SU-DHL-6 (cell line): ENCODE measurements at regions not wholly inside any gene's neighbourhood (a gene's known extent, or its start where the extent isn't known, plus 50 kb on each side); places are given as distances from the start of the nearest gene placed in this dataset.

ENCODE experiments used
- H2AFZ ChIP-seq: fragments of 200-600 bp; sonication (generic); 2 replicates; pipeline ENCODE4 v1.6.1; 2014; ENCODE audit warnings: low read depth, mild to moderate bottlenecking, moderate library complexity, mixed read lengths, antibody characterized with exemption, low read length; ENCODE audit not compliant: severe bottlenecking
- H3F3A ChIP-seq: fragments of 200-600 bp; shearing (Covaris generic); 2 replicates; pipeline ENCODE4 v1.6.0; 2016; ENCODE audit warnings: antibody characterized with exemption, mild to moderate bottlenecking; ENCODE audit not compliant: insufficient read depth
- H3K27ac ChIP-seq: fragments of 200-600 bp; sonication (generic); 2 replicates; pipeline ENCODE4 v1.5.1; 2016; ENCODE audit warnings: low read depth, mild to moderate bottlenecking, low read length, moderate library complexity, mixed read lengths
- H3K27me3 ChIP-seq: fragments of 200-600 bp; sonication (generic), shearing (Covaris generic); 2 replicates; pipeline ENCODE4 v1.6.0; 2014; ENCODE audit warnings: mild to moderate bottlenecking, low read length
- H3K36me3 ChIP-seq: fragments of 200-600 bp; sonication (generic); 2 replicates; pipeline ENCODE4 v1.6.1; 2014; ENCODE audit warnings: mild to moderate bottlenecking, low read length, mixed read lengths
- H3K4me2 ChIP-seq: fragments of 300-600, 200-600 bp; shearing (Covaris generic), sonication (generic); 2 replicates; pipeline ENCODE4 v1.6.0; 2014; ENCODE audit warnings: low read length, low read depth, mild to moderate bottlenecking; ENCODE audit not compliant: poor library complexity, severe bottlenecking
- H3K4me3 ChIP-seq: fragments of 200-600 bp; sonication (generic); 2 replicates; pipeline ENCODE4 v1.5.1; 2014; ENCODE audit warnings: antibody characterized with exemption, low read length, mild to moderate bottlenecking, mixed read lengths; ENCODE audit not compliant: insufficient read depth, poor library complexity, severe bottlenecking
- H3K79me2 ChIP-seq: fragments of 200-600 bp; sonication (generic); 2 replicates; pipeline ENCODE4 v1.6.1; 2014; ENCODE audit warnings: mild to moderate bottlenecking, low read length, moderate library complexity; ENCODE audit not compliant: insufficient read depth
- H3K9ac ChIP-seq: fragments of 200-600 bp; sonication (generic); 2 replicates; pipeline ENCODE4 v1.7.0; 2014; ENCODE audit warnings: mild to moderate bottlenecking, low read length
- H3K9me2 ChIP-seq: fragments of 200-600 bp; sonication (generic); replicated peaks from 2 replicates; pipeline ENCODE4 v1.6.1; 2014; ENCODE audit warnings: low read length; ENCODE audit not compliant: insufficient read depth
- H3K9me3 ChIP-seq: fragments of 200-600 bp; sonication (generic); 2 replicates; pipeline ENCODE4 v1.6.1; 2014; ENCODE audit warnings: low read length, mixed read lengths; ENCODE audit not compliant: insufficient read depth
- H4K20me1 ChIP-seq: fragments of 200-600 bp; sonication (generic); 2 replicates; pipeline ENCODE4 v1.6.1; 2014; ENCODE audit warnings: low read depth, mild to moderate bottlenecking, antibody characterized with exemption, low read length, moderate library complexity, mixed read lengths
- EZH2phosphoT487 ChIP-seq: fragments of 200-600 bp; sonication (generic), shearing (Covaris generic); conservative IDR thresholded peaks from 2 replicates; pipeline ENCODE4 v1.6.1; 2018; ENCODE audit warnings: mild to moderate bottlenecking, antibody characterized with exemption, low read length, moderate library complexity, mixed read lengths
- TF ChIP-seq, protein P1 (sequence below): fragments of 200-600 bp; sonication (generic); IDR thresholded peaks from one replicate; pipeline ENCODE4 v1.5.1; 2017; ENCODE audit warnings: antibody characterized with exemption, mild to moderate bottlenecking, low read length, moderate library complexity; ENCODE audit not compliant: insufficient read depth, poor library complexity, severe bottlenecking

DNA sequence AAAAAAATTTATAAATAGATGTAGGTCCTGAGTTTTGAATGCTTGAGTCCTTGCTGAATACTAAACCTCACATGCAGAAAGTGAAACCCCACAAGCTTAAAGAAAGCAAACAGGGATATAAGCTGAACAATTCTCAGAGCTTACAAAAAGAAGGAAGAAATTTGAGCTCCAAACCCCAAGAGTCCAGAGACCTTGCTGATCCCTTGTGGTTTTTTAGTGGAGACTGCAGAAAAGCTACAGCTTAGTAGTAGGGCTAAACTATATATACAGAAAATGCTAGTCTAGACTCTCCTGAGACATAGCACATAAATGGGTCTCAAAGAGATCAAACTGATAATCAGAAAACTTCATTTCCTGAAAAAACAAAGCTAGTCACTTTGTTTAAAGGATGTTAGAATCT is 1548.1 kb upstream of the ZEB2 start:
- TF ChIP-seq EZH2phosphoT487: no peak
- TF ChIP-seq, protein P1, sequence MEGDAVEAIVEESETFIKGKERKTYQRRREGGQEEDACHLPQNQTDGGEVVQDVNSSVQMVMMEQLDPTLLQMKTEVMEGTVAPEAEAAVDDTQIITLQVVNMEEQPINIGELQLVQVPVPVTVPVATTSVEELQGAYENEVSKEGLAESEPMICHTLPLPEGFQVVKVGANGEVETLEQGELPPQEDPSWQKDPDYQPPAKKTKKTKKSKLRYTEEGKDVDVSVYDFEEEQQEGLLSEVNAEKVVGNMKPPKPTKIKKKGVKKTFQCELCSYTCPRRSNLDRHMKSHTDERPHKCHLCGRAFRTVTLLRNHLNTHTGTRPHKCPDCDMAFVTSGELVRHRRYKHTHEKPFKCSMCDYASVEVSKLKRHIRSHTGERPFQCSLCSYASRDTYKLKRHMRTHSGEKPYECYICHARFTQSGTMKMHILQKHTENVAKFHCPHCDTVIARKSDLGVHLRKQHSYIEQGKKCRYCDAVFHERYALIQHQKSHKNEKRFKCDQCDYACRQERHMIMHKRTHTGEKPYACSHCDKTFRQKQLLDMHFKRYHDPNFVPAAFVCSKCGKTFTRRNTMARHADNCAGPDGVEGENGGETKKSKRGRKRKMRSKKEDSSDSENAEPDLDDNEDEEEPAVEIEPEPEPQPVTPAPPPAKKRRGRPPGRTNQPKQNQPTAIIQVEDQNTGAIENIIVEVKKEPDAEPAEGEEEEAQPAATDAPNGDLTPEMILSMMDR: no peak
- H2AFZ ChIP-seq: no peak overlapping the region
- no peaks in the 10 kb centered on the region for H3K79me2 ChIP-seq

DNA sequence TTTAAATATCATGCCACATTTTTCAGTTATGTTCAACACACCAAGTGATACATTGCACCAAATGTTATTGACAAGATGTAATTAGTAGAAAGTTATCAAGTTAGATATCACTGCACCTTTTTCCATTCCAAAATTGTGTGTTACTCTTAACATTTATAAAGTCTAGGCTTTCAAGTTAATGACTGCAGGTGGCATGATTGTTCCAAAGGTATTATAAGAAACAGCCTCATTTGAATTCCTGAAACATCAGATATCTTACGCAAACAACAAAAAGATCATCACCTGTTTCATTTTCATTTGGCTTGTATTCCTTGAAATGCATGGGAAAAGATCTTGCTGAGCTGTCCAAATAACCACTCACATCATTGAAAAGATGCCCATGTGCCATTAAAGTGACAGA is 1528.2 kb upstream of the ZEB2 start:
- Histone ChIP-seq H3K4me2 (no peak overlapping the region), H3F3A (no peaks in the 10 kb centered on the region), H3K27me3 (no peaks in the 10 kb centered on the region), H3K9ac (no peak overlapping the region), H4K20me1 (no peaks in the 10 kb centered on the region), H3K4me3 (no peak overlapping the region), H2AFZ (no peak overlapping the region), H3K9me2 (no peaks in the 10 kb centered on the region), H3K79me2 (no peaks in the 10 kb centered on the region), H3K9me3 (no peaks in the 10 kb centered on the region), H3K36me3 (no peaks in the 10 kb centered on the region), H3K27ac (no peak overlapping the region)
- no peak for TF ChIP-seq EZH2phosphoT487
- TF ChIP-seq, protein P1: no peak

More for the DNA sequence above, 1548.1 kb upstream of the ZEB2 start:
- Histone ChIP-seq H3K27ac (no peak overlapping the region), H3K4me3 (no peak overlapping the region), H3K36me3 (no peaks in the 10 kb centered on the region), H3K9me2 (0 out of 2 replicates have a peak, but pooled peaks cover 4% of the 10 kb centered on the region), H3K9ac (no peak overlapping the region), H3K4me2 (no peak overlapping the region), H3K27me3 (no peaks in the 10 kb centered on the region), H3F3A (no peaks in the 10 kb centered on the region), H4K20me1 (no peaks in the 10 kb centered on the region), H3K9me3 (no peaks in the 10 kb centered on the region)

DNA sequence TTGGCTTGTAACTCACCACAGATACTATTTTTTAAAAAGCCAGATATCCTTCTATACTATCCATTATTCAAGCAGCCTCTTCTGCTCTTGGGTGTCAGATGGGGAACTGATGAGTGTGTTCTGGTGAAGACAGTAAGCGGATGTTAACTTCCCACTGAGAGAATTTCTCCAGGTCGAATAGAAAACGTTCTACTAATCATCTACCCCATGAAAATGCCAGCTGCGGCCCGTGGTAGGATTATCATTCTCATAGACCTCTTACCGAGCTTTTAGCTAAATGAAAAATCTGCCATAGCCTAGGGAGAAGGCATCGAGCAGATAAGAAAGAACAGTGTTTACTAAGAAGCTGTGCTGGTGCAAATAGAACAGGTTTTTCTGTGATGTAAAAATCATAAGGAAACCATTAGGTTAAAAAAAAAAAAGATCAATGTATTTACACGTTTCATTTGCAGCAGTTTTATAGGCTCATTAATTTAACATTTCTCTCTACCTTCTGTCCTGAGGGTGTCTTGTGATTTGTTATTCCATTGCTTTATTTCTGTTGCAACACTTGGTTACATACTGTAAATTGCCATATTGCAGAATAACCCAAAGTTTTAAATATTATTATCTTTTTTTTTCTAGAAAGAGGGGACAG is 1521.5 kb upstream of the ZEB2 start:
- H3K9me3 ChIP-seq: no peaks in the 10 kb centered on the region
- no peaks in the 10 kb centered on the region for H3K79me2 ChIP-seq
- H3K27ac ChIP-seq: no peak overlapping the region
- H3K36me3 ChIP-seq: no peaks in the 10 kb centered on the region
- H3K9ac ChIP-seq: no peak overlapping the region
- no peaks in the 10 kb centered on the region for H3K9me2 ChIP-seq
- H4K20me1 ChIP-seq: no peaks in the 10 kb centered on the region
- no peak overlapping the region for H3K4me3 ChIP-seq
- H2AFZ ChIP-seq: no peak overlapping the region
- H3K27me3 ChIP-seq: no peaks in the 10 kb centered on the region
- H3K4me2 ChIP-seq: no peak overlapping the region
- no peak for TF ChIP-seq EZH2phosphoT487
- TF ChIP-seq, protein P1: no peak
- H3F3A ChIP-seq: no peaks in the 10 kb centered on the region
